CD4-positive, alpha-beta T cell (primary cell): ENCODE measurements at regions not wholly inside any gene's neighbourhood (a gene's known extent, or its start where the extent isn't known, plus 50 kb on each side); places are given as distances from the start of the nearest gene placed in this dataset.

Experiments used
- ATAC-seq: fragments of 200-7000 bp; cut with Tn5 transposase; one replicate; pipeline ENCODE4 v1.10.0; 2022; ENCODE audit warnings: mild to moderate bottlenecking; ENCODE audit not compliant: poor library complexity
- CTCF ChIA-PET: fragments of 350-600 bp; sonication (Branson Sonifier 250); formaldehyde crosslinking; loops from one replicate; lab custom pipeline; 2021; ENCODE audit warnings: antibody characterized with exemption, inconsistent platforms; lab: Charles Lee
- POLR2A ChIA-PET: fragments of 350-600 bp; sonication (Branson Sonifier 250); formaldehyde crosslinking; loops from one replicate; lab custom pipeline; 2021; ENCODE audit warnings: antibody characterized with exemption, inconsistent platforms; lab: Charles Lee
- DNase-seq, 14 experiments: peaks; one replicate each; pipeline ENCODE4 v3.0.0-alpha.2; 2013 to 2020; ENCODE audit warnings: mixed read lengths in 2 of 14
- H3K27ac ChIP-seq, 2 donors: one replicate each; pipeline versions ENCODE4 v1.5.1 to v1.7.0; 2013; ENCODE audit warnings: low read length in 2 of 2, low read depth in 1 of 2, mild to moderate bottlenecking in 1 of 2
- H3K27me3 ChIP-seq, 2 experiments: 1 replicate in 1 of 2; 2 replicates in 1 of 2; pipeline versions ENCODE4 v1.6.1 to v1.7.0; 2013; ENCODE audit warnings: low read length in 2 of 2, control low read depth in 1 of 2, mild to moderate bottlenecking in 1 of 2, moderate library complexity in 1 of 2; ENCODE audit not compliant: insufficient read depth in 2 of 2, control insufficient read depth in 1 of 2
- H3K36me3 ChIP-seq: one replicate; pipeline ENCODE4 v1.6.1; 2013; ENCODE audit warnings: low read length, control low read depth; ENCODE audit not compliant: insufficient read depth
- H3K4me1 ChIP-seq: one replicate; pipeline ENCODE4 v1.6.1; 2013; ENCODE audit warnings: low read length, control low read depth; ENCODE audit not compliant: insufficient read depth
- H3K4me3 ChIP-seq: one replicate; pipeline ENCODE4 v1.5.1; 2013; ENCODE audit warnings: mild to moderate bottlenecking, low read length, moderate library complexity
- H3K9me3 ChIP-seq, 2 experiments: 1 replicate in 1 of 2; 2 replicates in 1 of 2; pipeline versions ENCODE4 v1.6.1 to v1.7.0; 2013; ENCODE audit warnings: low read length in 2 of 2, mild to moderate bottlenecking in 2 of 2, control low read depth in 1 of 2, moderate library complexity in 1 of 2; ENCODE audit not compliant: control insufficient read depth in 1 of 2, insufficient read depth in 1 of 2
- H3K27ac Mint-ChIP-seq: one replicate; pipeline ENCODE4 v1.8.0; 2020; ENCODE audit warnings: mixed read lengths
- H3K27me3 Mint-ChIP-seq: one replicate; pipeline ENCODE4 v1.8.0; 2021; ENCODE audit warnings: mixed read lengths
- H3K36me3 Mint-ChIP-seq: one replicate; pipeline ENCODE4 v1.8.0; 2021; ENCODE audit warnings: low read depth, mixed read lengths
- H3K4me1 Mint-ChIP-seq: one replicate; pipeline ENCODE4 v1.8.0; 2021; ENCODE audit warnings: low read depth, mixed read lengths
- H3K4me3 Mint-ChIP-seq: one replicate; pipeline ENCODE4 v1.8.0; 2020; ENCODE audit warnings: mild to moderate bottlenecking, mixed read lengths
- H3K9me3 Mint-ChIP-seq: one replicate; pipeline ENCODE4 v1.8.0; 2020; ENCODE audit warnings: mixed read lengths
- CTCF ChIP-seq: fragments of 200-600 bp; IDR thresholded peaks from one replicate; pipeline ENCODE4 v1.8.0; 2022; ENCODE audit warnings: antibody characterized with exemption, mild to moderate bottlenecking
- intact Hi-C, 2 experiments: fragments of 100-400 bp; cut with DNase I in 1 of 2; cut with micrococcal nuclease in 1 of 2; formaldehyde crosslinking; loops; one replicate each; pipeline versions ENCODE4 v1.15.1 to v1.9.0; 2023 to 2025; cut with DNase I, micrococcal nuclease

- intact Hi-C loops: no loop called here
- no peak for DNase-seq
- ChIA-PET CTCF (no interaction called here), POLR2A (no interaction called here)
- Mint-ChIP-seq H3K9me3 (no peaks in the 10 kb centered on the region), H3K4me3 (no peak overlapping the region), H3K36me3 (no peaks in the 10 kb centered on the region), H3K27ac (no peak overlapping the region), H3K27me3 (peaks cover 9% of the 10 kb centered on the region), H3K4me1 (no peaks in the 10 kb centered on the region)
- H3K4me1 ChIP-seq: no peaks in the 10 kb centered on the region
- H3K27ac ChIP-seq: no peak overlapping the region
- peaks cover 0 to 6% of the 10 kb centered on the region in 2 experiments for H3K27me3 ChIP-seq
- no peak overlapping the region for H3K4me3 ChIP-seq
- TF ChIP-seq CTCF: no peak
- H3K36me3 ChIP-seq: no peaks in the 10 kb centered on the region
- ATAC-seq: no peak
- H3K9me3 ChIP-seq: peaks cover 0 to 4% of the 10 kb centered on the region in 2 experiments
Measured at GRCh38 chr2:238693337-238694093, 154.4 kb upstream of the TWIST2 start.

GRCh38 chr2:238694136-238694755 is 153.6 kb upstream of the TWIST2 start:
- no peaks in the 10 kb centered on the region for H3K36me3 Mint-ChIP-seq
- no peak for DNase-seq
- intact Hi-C loops: no loop called here
- ChIA-PET POLR2A (no interaction called here), CTCF (no interaction called here)
- H3K27ac ChIP-seq: no peak overlapping the region
- no peak overlapping the region for H3K27ac Mint-ChIP-seq
- no peak overlapping the region for H3K4me3 ChIP-seq
- H3K27me3 ChIP-seq: peaks cover 0 to 3% of the 10 kb centered on the region in 2 experiments
- H3K4me1 Mint-ChIP-seq: no peaks in the 10 kb centered on the region
- H3K9me3 Mint-ChIP-seq: no peaks in the 10 kb centered on the region
- peaks cover 3% of the 10 kb centered on the region for H3K27me3 Mint-ChIP-seq
- TF ChIP-seq CTCF: no peak
- ATAC-seq: no peak
- no peaks in the 10 kb centered on the region for H3K4me1 ChIP-seq
- peaks cover 0 to 4% of the 10 kb centered on the region in 2 experiments for H3K9me3 ChIP-seq
- H3K4me3 Mint-ChIP-seq: no peak overlapping the region
- no peaks in the 10 kb centered on the region for H3K36me3 ChIP-seq

GRCh38 chr2:238694922-238695321 is 153.0 kb upstream of the TWIST2 start:
- no peaks in the 10 kb centered on the region for H3K36me3 ChIP-seq
- no peak overlapping the region for H3K4me3 ChIP-seq
- CTCF ChIA-PET: no interaction called here
- POLR2A ChIA-PET: no interaction called here
- H3K36me3 Mint-ChIP-seq: no peaks in the 10 kb centered on the region
- no peaks in the 10 kb centered on the region for H3K27me3 Mint-ChIP-seq
- no peak overlapping the region for H3K27ac ChIP-seq
- no peak overlapping the region for H3K4me3 Mint-ChIP-seq
- peaks cover 0 to 4% of the 10 kb centered on the region in 2 experiments for H3K9me3 ChIP-seq
- TF ChIP-seq CTCF: no peak
- ATAC-seq (no peak), DNase-seq (no peak)
- no peaks in the 10 kb centered on the region for H3K9me3 Mint-ChIP-seq
- peaks cover 0 to 3% of the 10 kb centered on the region in 2 experiments for H3K27me3 ChIP-seq
- H3K27ac Mint-ChIP-seq: no peak overlapping the region
- intact Hi-C loops: no loop called here
- H3K4me1 ChIP-seq: no peaks in the 10 kb centered on the region
- no peaks in the 10 kb centered on the region for H3K4me1 Mint-ChIP-seq
